Upper lobe of right lung (tissue), 1 donor: ENCODE measurements at regions not wholly inside any gene's neighbourhood (a gene's known extent, or its start where the extent isn't known, plus 50 kb on each side); places are given as distances from the start of the nearest gene placed in this dataset.
"Not testable (repeated sequence)": the region's sequence is repeated elsewhere in the genome, so short reads cannot be mapped to it uniquely, and the experiment has no call there.

Experiments used
- ATAC-seq: fragments of 200-7000 bp; cut with Tn5 transposase; one replicate; pipeline ENCODE4 v1.9.1; 2020; ENCODE audit warnings: mild to moderate bottlenecking, moderate library complexity
- DNase-seq: peaks from one replicate; pipeline ENCODE4 v3.0.0-alpha.2; 2020
- H3K27ac ChIP-seq: fragments of 200-600 bp; one replicate; pipeline ENCODE4 v1.8.0; 2022
- H3K27me3 ChIP-seq: fragments of 200-600 bp; one replicate; pipeline ENCODE4 v1.8.0; 2022; ENCODE audit warnings: mild to moderate bottlenecking
- H3K36me3 ChIP-seq: fragments of 200-600 bp; one replicate; pipeline ENCODE4 v1.8.0; 2022
- H3K4me1 ChIP-seq: fragments of 200-600 bp; one replicate; pipeline ENCODE4 v1.8.0; 2022
- H3K4me3 ChIP-seq: fragments of 200-600 bp; one replicate; pipeline ENCODE4 v1.8.0; 2022; ENCODE audit warnings: mild to moderate bottlenecking
- H3K9me3 ChIP-seq: fragments of 200-600 bp; one replicate; pipeline ENCODE4 v1.8.0; 2022
- CTCF ChIP-seq: fragments of 200-600 bp; IDR thresholded peaks from one replicate; pipeline ENCODE4 v1.8.0; 2022; ENCODE audit warnings: antibody characterized with exemption
- intact Hi-C: fragments of 100-400 bp; cut with DNase I; formaldehyde crosslinking; loops from one replicate; pipeline ENCODE4 v1.11.0; 2022
- donor health status: DM: no; HTN: yes; CAD: no; lungs with severe emphysema.

DNA sequence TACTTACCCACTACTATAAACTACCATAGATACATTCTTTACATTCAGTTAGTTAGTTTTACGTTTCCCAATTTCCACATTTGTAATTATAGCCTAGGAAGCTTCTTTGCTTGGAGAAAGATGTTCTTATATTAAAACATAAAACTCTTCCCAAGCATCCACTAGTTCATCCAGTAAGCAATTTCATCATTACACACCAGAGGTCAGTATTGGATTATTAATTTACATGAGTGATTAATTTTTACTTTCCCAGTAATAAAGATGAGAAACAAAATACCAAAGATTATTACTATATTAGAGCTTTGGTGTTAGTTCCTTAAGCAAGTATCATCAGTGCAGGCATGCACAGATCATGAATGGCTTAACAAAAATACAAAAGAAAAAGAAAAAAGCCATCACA, 518.4 kb downstream of the TUBA3C start:
- peak; percentile 37 for TF ChIP-seq CTCF
- H3K27ac ChIP-seq, H3K36me3 ChIP-seq, H3K9me3 ChIP-seq, ATAC-seq, H3K4me1 ChIP-seq, H3K4me3 ChIP-seq, H3K27me3 ChIP-seq, intact Hi-C loops, DNase-seq: not testable (repeated sequence)

GRCh38 chr13:18643644-18644172, 537.9 kb downstream of the TUBA3C start:
- H3K9me3 ChIP-seq, ATAC-seq, H3K27ac ChIP-seq, H3K4me3 ChIP-seq, H3K27me3 ChIP-seq, H3K36me3 ChIP-seq, H3K4me1 ChIP-seq, intact Hi-C loops: not testable (repeated sequence)
- peak; percentile 79 for DNase-seq
- peak; percentile 39 for TF ChIP-seq CTCF

GRCh38 chr13:18628928-18629327, 552.7 kb downstream of the TUBA3C start:
- intact Hi-C loops, H3K4me3 ChIP-seq, H3K27ac ChIP-seq, H3K36me3 ChIP-seq, H3K4me1 ChIP-seq, H3K27me3 ChIP-seq, DNase-seq, H3K9me3 ChIP-seq, ATAC-seq: not testable (repeated sequence)

GRCh38 chr13:18628428-18628827, 553.2 kb downstream of the TUBA3C start:
- Histone ChIP-seq H3K27ac (no peak overlapping the region), H3K36me3 (no peaks in the 10 kb centered on the region), H3K9me3 (no peaks in the 10 kb centered on the region), H3K4me1 (no peaks in the 10 kb centered on the region), H3K27me3 (no peaks in the 10 kb centered on the region), H3K4me3 (no peak overlapping the region)
- no peak for ATAC-seq
- no peak for DNase-seq
- no peak for TF ChIP-seq CTCF
- intact Hi-C loops, result no loop called here

DNA sequence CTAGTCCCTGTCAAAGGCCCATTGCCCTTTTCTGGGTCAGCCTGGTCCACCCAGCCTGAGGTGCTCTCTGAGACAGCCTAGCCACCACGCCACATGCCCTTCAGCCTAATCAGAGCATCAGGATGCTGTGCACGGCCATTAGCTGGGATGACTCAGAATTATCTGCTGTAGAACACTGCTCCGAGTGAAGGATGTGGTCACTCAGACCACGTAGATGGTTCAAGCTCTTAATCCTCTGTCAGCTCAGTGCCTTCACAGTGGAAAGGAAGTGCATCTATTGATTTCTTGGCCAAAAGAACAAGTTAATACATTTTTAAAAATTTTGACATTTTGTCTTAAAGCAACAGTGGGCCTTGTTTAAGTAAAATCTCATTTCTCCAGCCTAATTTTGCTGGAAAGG, 557.6 kb downstream of the TUBA3C start:
- ATAC-seq, H3K36me3 ChIP-seq, H3K4me3 ChIP-seq, intact Hi-C loops, DNase-seq, H3K27me3 ChIP-seq, H3K4me1 ChIP-seq, H3K27ac ChIP-seq, H3K9me3 ChIP-seq: not testable (repeated sequence)

DNA sequence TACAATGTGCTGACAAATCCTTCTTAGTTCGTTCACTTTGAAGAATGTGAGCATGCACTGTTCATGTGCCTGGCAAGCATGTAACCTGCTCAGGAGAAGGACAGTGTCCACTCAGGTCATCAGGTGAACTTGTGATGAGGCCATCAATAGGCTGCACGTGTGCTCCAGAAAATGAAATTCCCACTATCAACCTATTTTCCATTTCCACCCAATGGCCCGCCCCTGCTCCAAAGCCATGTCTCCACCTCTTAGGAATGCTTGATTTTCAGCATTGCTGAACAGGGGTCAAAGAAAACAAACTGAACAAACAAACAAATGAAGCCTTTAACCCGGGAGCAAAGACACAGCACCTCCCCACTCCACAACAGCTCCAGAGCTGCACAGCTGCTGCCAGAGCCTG, 563.2 kb downstream of the TUBA3C start:
- ATAC-seq, H3K4me1 ChIP-seq, H3K36me3 ChIP-seq, DNase-seq, intact Hi-C loops, H3K27ac ChIP-seq, H3K4me3 ChIP-seq, H3K27me3 ChIP-seq, H3K9me3 ChIP-seq: not testable (repeated sequence)

DNA sequence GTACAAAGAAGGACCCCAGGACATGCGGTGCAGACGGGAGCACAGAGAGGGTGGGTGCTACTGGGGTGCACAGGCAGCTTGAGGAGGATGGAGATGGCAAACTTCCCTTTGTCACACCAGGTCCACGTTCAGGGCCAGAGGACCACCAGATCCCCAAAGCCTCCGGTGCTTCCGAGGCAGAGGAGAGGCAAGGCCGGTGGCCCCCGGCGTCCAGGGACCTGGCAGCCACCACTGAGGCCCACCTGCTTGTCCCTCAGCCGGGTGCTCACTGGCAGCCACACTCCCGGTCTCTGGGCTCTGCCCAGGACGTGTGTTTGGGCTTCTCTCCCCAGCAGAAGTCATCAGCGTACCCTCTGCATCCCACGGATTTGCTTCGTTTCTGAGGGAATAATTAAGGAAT, 571.1 kb downstream of the TUBA3C start:
- H3K9me3 ChIP-seq, H3K27ac ChIP-seq, H3K4me3 ChIP-seq, H3K36me3 ChIP-seq, intact Hi-C loops, DNase-seq, H3K4me1 ChIP-seq, H3K27me3 ChIP-seq, ATAC-seq: not testable (repeated sequence)

DNA sequence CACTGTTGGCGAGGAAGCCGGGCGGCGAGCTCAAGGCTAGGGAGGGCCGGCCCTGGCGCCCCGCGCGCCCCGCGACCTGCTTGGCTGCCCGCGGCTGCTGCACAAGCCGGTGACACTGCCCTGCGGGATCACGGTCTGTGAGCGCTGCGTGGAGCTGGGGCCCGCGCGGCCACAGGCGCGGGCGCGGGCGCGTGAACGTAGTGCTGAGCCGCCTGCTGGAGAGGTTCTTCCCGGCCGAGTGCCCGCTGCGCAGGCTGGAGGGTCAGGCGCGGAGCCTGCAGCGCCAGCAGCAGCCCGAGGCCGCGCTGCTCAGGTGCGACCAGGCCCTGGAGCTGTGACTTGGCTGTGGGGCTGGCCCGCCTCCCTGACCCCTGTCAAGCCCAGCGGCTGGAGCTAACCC, 572.3 kb downstream of the TUBA3C start:
- H3K27me3 ChIP-seq, H3K27ac ChIP-seq, intact Hi-C loops: not testable (repeated sequence)

GRCh38 chr13:18608851-18609250, 572.8 kb downstream of the TUBA3C start:
- H3K4me3 ChIP-seq, H3K27me3 ChIP-seq, ATAC-seq, intact Hi-C loops, H3K4me1 ChIP-seq, H3K9me3 ChIP-seq, DNase-seq, H3K36me3 ChIP-seq, H3K27ac ChIP-seq: not testable (repeated sequence)

More for the DNA sequence above, 572.3 kb downstream of the TUBA3C start:
- not testable (repeated sequence) for H3K4me1 ChIP-seq, H3K9me3 ChIP-seq, DNase-seq, ATAC-seq, H3K4me3 ChIP-seq, H3K36me3 ChIP-seq

- DNase-seq, H3K27ac ChIP-seq, ATAC-seq, H3K4me1 ChIP-seq, H3K36me3 ChIP-seq, intact Hi-C loops, H3K9me3 ChIP-seq, H3K4me3 ChIP-seq, H3K27me3 ChIP-seq: not testable (repeated sequence)
Observed at GRCh38 chr13:18600366-18600765, 581.3 kb downstream of the TUBA3C start.
